Testis (tissue), 2 donors: ENCODE measurements at regions not wholly inside any gene's neighbourhood (a gene's known extent, or its start where the extent isn't known, plus 50 kb on each side); places are given as distances from the start of the nearest gene placed in this dataset.

Experiments used
- DNase-seq: peaks from one replicate; pipeline ENCODE4 v3.0.0-alpha.2; 2019
- H3K27ac ChIP-seq, 2 donors: fragments of 200-600 bp; sonication (generic); one replicate each; pipeline ENCODE4 v1.5.1; 2019
- H3K27me3 ChIP-seq: fragments of 200-600 bp; sonication (generic); one replicate; pipeline ENCODE4 v1.5.1; 2019
- H3K36me3 ChIP-seq: fragments of 200-600 bp; sonication (generic); one replicate; pipeline ENCODE4 v1.5.1; 2017; ENCODE audit warnings: low read depth; ENCODE audit errors: missing control alignments
- H3K4me1 ChIP-seq: fragments of 200-600 bp; sonication (generic); one replicate; pipeline ENCODE4 v1.5.1; 2019
- H3K4me3 ChIP-seq, 2 donors: fragments of 200-600 bp; sonication (generic); one replicate each; pipeline ENCODE4 v1.5.1; 2017 to 2019
- H3K9me3 ChIP-seq: fragments of 200-600 bp; sonication (generic); one replicate; pipeline ENCODE4 v1.5.1; 2017
- CTCF ChIP-seq, 3 experiments: fragments of 450-650 bp in 2 of 3; fragments of 200-600 bp in 1 of 3; sonication (generic) in 1 of 3; IDR thresholded peaks; one replicate each; pipeline ENCODE4 v1.5.1; 2016 to 2019; ENCODE audit warnings: antibody characterized with exemption in 3 of 3, mild to moderate bottlenecking in 2 of 3, moderate library complexity in 1 of 3
- POLR2A ChIP-seq: fragments of 450-650 bp; IDR thresholded peaks from one replicate; pipeline ENCODE4 v1.6.1; 2017; ENCODE audit warnings: antibody characterized with exemption, mild to moderate bottlenecking, moderate library complexity
- WGBS, 2 donors: methylation state at CpG; one replicate each; pipeline ENCODE4 v1.1.5; 2018; 5-methylcytosine and 5-hydroxymethylcytosine counted together
- intact Hi-C: fragments of 100-400 bp; cut with DNase I; formaldehyde crosslinking; loops from one replicate; pipeline ENCODE4 v1.15.1; 2023; ENCODE audit warnings: low total_unique reads

- Histone ChIP-seq H3K27me3 (no peaks in the 10 kb centered on the region), H3K9me3 (no peaks in the 10 kb centered on the region), H3K27ac (no peak overlapping the region), H3K4me3 (no peak overlapping the region), H3K36me3 (no peaks in the 10 kb centered on the region), H3K4me1 (no peaks in the 10 kb centered on the region)
- intact Hi-C loops, result no loop called here
- no peak for DNase-seq
- no peak for TF ChIP-seq POLR2A
- TF ChIP-seq CTCF (IDR thresholded peaks at IDR 0.05), result no peak
Observed at GRCh38 chr5:145554399-145554798, 280.7 kb downstream of the PRELID2 start.

- H3K27me3 ChIP-seq, result no peaks in the 10 kb centered on the region
Observed at GRCh38 chr5:145553177-145553576, 282.0 kb downstream of the PRELID2 start.

DNA sequence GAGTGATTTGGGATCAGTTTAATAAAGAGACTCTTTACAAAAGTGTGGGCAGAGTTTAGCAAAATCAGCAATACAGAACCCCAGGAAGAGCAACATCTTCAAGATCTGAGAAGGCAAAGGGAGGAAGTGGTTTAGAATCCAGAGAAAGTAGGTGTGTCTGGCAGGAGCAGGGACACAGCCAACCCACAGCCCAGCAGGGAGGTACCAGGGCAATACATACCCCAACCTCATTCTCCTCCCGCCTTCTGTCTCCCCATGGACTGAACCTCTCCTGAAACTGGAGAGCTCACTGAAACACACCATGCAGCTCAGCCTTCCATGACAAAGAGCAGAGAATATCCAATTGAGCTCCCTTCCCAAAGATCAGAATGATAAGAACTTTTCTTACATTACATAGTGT is 283.4 kb downstream of the PRELID2 start:
- no peaks in the 10 kb centered on the region for H3K36me3 ChIP-seq
- intact Hi-C loops, result no loop called here
- H3K4me3 ChIP-seq, result no peak overlapping the region
- no peaks in the 10 kb centered on the region for H3K4me1 ChIP-seq
- H3K9me3 ChIP-seq, result no peaks in the 10 kb centered on the region
- H3K27ac ChIP-seq, result no peak overlapping the region
- DNase-seq, result no peak
- H3K27me3 ChIP-seq, result no peaks in the 10 kb centered on the region
- 90 to 95% methylated on average over 1 of the region's 1 CpG for WGBS, 2 donors
- no peak for TF ChIP-seq CTCF (IDR thresholded peaks at IDR 0.05)

More at GRCh38 chr5:145553177-145553576, 282.0 kb downstream of the PRELID2 start:
- Histone ChIP-seq H3K4me3 (no peak overlapping the region), H3K4me1 (no peaks in the 10 kb centered on the region), H3K9me3 (no peaks in the 10 kb centered on the region), H3K36me3 (no peaks in the 10 kb centered on the region), H3K27ac (no peak overlapping the region)
- 94 to 97% methylated on average over 2 of the region's 2 CpGs for WGBS, 2 donors
- TF ChIP-seq CTCF (IDR thresholded peaks at IDR 0.05) (no peak), POLR2A (no peak)
- DNase-seq, result no peak
- intact Hi-C loops, result no loop called here

DNA sequence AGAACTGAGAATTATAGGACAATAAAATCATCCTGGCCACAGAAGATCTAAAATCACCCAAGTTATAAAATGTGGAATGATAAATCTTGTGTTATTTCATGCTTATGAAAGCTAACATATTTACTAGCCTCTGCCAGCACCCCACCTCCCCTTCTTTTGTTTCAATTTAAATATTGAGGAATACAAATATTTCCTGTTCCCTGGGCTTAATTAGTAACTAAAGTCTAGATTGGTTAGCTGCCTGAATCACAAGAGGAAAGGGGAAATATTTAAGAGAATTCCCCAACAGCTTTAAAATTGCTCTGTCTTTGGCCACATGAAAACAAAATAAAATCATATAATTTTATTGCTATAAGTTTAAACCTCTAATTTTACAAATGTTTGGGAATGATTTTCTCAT is 287.0 kb downstream of the PRELID2 start:
- intact Hi-C loops, result no loop called here
- no peak overlapping the region for H3K27ac ChIP-seq
- no peaks in the 10 kb centered on the region for H3K4me1 ChIP-seq
- TF ChIP-seq POLR2A (no peak), CTCF (IDR thresholded peaks at IDR 0.05) (no peak)
- H3K9me3 ChIP-seq, result no peaks in the 10 kb centered on the region
- H3K36me3 ChIP-seq, result no peaks in the 10 kb centered on the region
- no peak for DNase-seq
- no peak overlapping the region for H3K4me3 ChIP-seq
- H3K27me3 ChIP-seq, result no peaks in the 10 kb centered on the region

GRCh38 chr5:145544401-145544800 is 290.7 kb downstream of the PRELID2 start:
- H3K4me1 ChIP-seq, result no peaks in the 10 kb centered on the region
- H3K36me3 ChIP-seq, result no peaks in the 10 kb centered on the region
- H3K9me3 ChIP-seq, result no peaks in the 10 kb centered on the region
- H3K4me3 ChIP-seq, result no peak overlapping the region
- no peak overlapping the region for H3K27ac ChIP-seq
- intact Hi-C loops, result no loop called here
- TF ChIP-seq CTCF (IDR thresholded peaks at IDR 0.05) (no peak), POLR2A (no peak)
- no peak for DNase-seq
- no peaks in the 10 kb centered on the region for H3K27me3 ChIP-seq
